ENCODE measurements at regions not wholly inside any gene's neighbourhood (a gene's known extent, or its start where the extent isn't known, plus 50 kb on each side); places are given as distances from the start of the nearest gene placed in this dataset.

- DNase-seq (ENCODE audit: low read depth in 2 of 2), result no peak
- no peak overlapping the region for H3K4me3 ChIP-seq (replicated peaks in 1 of 2; ENCODE audit: low read depth in 2 of 2, low read length in 2 of 2)
- no peak for TF ChIP-seq CTCF (IDR thresholded peaks at IDR 0.05; ENCODE audit: low read depth, low read length)
Observed at GRCh38 chr10:120995768-120996167, 144.6 kb downstream of the WDR11 start.

- H3K4me3 ChIP-seq (replicated peaks in 1 of 2; ENCODE audit: low read depth in 2 of 2, low read length in 2 of 2), result no peak overlapping the region
- TF ChIP-seq CTCF (IDR thresholded peaks at IDR 0.05; ENCODE audit: low read depth, low read length), result no peak
- DNase-seq (ENCODE audit: low read depth in 2 of 2), result no peak
Observed at GRCh38 chr10:120996456-120997034, 145.4 kb downstream of the WDR11 start.

GRCh38 chr10:120997313-120997712 lies 146.2 kb downstream of the WDR11 start:
- TF ChIP-seq CTCF (IDR thresholded peaks at IDR 0.05; ENCODE audit: low read depth, low read length), result no peak
- no peak overlapping the region for H3K4me3 ChIP-seq (replicated peaks in 1 of 2; ENCODE audit: low read depth in 2 of 2, low read length in 2 of 2)
- no peak for DNase-seq (ENCODE audit: low read depth in 2 of 2)

- DNase-seq (ENCODE audit: low read depth in 2 of 2), result no peak
Observed at GRCh38 chr10:120997756-120998155, 146.6 kb downstream of the WDR11 start.

GRCh38 chr10:120998251-120998650 lies 147.1 kb downstream of the WDR11 start:
- H3K4me3 ChIP-seq (replicated peaks in 1 of 2; ENCODE audit: low read depth in 2 of 2, low read length in 2 of 2), result no peak overlapping the region

More at GRCh38 chr10:120997756-120998155, 146.6 kb downstream of the WDR11 start:
- no peak for TF ChIP-seq CTCF (IDR thresholded peaks at IDR 0.05; ENCODE audit: low read depth, low read length)
- no peak overlapping the region for H3K4me3 ChIP-seq (replicated peaks in 1 of 2; ENCODE audit: low read depth in 2 of 2, low read length in 2 of 2)

GRCh38 chr10:120998782-120999285 lies 147.7 kb downstream of the WDR11 start:
- no peak for DNase-seq (ENCODE audit: low read depth in 2 of 2)
- H3K4me3 ChIP-seq (replicated peaks in 1 of 2; ENCODE audit: low read depth in 2 of 2, low read length in 2 of 2), result no peak overlapping the region
- no peak for TF ChIP-seq CTCF (IDR thresholded peaks at IDR 0.05; ENCODE audit: low read depth, low read length)

More at GRCh38 chr10:120998251-120998650, 147.1 kb downstream of the WDR11 start:
- no peak for TF ChIP-seq CTCF (IDR thresholded peaks at IDR 0.05; ENCODE audit: low read depth, low read length)
- no peak for DNase-seq (ENCODE audit: low read depth in 2 of 2)

GRCh38 chr10:120999868-121000267 lies 148.7 kb downstream of the WDR11 start:
- TF ChIP-seq CTCF (IDR thresholded peaks at IDR 0.05; ENCODE audit: low read depth, low read length), result no peak
- DNase-seq (ENCODE audit: low read depth in 2 of 2), result no peak
- no peak overlapping the region for H3K4me3 ChIP-seq (replicated peaks in 1 of 2; ENCODE audit: low read depth in 2 of 2, low read length in 2 of 2)

Data from cardiac fibroblast (primary cell).